ENCODE measurements at regions not wholly inside any gene's neighbourhood (a gene's known extent, or its start where the extent isn't known, plus 50 kb on each side); places are given as distances from the start of the nearest gene placed in this dataset.
"Not testable (repeated sequence)": the region's sequence is repeated elsewhere in the genome, so short reads cannot be mapped to it uniquely, and the experiment has no call there.

DNA sequence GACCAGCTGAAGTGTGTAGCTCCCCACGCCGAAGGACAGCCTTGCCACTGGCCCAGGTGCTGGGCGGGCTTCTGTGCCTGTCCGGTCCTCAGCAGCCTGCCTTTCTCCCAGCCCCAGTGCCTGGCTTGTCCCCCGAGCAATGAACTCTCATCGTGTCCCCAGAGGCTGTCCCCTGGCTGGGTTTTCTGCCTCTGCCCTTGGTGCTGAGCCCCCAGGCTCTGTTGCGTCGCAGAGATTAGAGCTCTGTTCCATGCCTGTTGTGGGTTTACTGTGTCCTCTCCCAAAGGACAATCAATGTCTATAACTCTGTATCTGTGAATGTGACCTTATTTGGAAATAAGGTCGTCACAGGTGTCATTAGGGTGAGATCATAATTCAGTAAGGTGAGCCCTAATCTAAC lies 226.1 kb upstream of the SHH start:
- TF ChIP-seq, protein P1, sequence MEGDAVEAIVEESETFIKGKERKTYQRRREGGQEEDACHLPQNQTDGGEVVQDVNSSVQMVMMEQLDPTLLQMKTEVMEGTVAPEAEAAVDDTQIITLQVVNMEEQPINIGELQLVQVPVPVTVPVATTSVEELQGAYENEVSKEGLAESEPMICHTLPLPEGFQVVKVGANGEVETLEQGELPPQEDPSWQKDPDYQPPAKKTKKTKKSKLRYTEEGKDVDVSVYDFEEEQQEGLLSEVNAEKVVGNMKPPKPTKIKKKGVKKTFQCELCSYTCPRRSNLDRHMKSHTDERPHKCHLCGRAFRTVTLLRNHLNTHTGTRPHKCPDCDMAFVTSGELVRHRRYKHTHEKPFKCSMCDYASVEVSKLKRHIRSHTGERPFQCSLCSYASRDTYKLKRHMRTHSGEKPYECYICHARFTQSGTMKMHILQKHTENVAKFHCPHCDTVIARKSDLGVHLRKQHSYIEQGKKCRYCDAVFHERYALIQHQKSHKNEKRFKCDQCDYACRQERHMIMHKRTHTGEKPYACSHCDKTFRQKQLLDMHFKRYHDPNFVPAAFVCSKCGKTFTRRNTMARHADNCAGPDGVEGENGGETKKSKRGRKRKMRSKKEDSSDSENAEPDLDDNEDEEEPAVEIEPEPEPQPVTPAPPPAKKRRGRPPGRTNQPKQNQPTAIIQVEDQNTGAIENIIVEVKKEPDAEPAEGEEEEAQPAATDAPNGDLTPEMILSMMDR (IDR thresholded peaks at IDR 0.05) = no peak
- Histone ChIP-seq H3K4me3 (no peak overlapping the region), H3K4me1 (no peaks in the 10 kb centered on the region), H3K27me3 (no peaks in the 10 kb centered on the region), H3K9me3 (no peaks in the 10 kb centered on the region), H3K36me3 (no peaks in the 10 kb centered on the region), H3K27ac (no peak overlapping the region)
- no peak for DNase-seq (ENCODE audit: low spot score in 2 of 2)
- intact Hi-C loops (cut with DNase I) = no loop called here

DNA sequence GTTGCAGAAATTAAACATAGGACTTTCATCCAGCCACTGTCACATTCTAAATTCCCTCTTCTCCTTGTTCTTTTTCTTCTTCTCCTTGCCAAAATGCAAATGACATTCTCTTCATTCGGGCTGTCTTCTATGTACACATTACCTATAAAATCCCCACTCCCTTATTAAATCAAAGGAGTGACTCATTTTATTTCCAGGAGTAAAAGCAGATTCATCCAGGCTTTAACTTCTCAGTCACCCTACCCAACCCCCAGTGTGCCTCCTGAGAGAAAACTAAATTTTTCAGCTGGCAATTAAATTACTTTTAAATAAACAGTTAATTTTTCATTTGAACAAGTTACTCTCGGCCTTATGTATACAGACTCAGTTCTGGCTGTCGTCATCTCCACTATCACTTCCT lies 223.9 kb upstream of the SHH start:
- Histone ChIP-seq H3K27me3 (no peaks in the 10 kb centered on the region), H3K4me3 (no peak overlapping the region), H3K4me1 (no peaks in the 10 kb centered on the region), H3K9me3 (no peaks in the 10 kb centered on the region), H3K27ac (no peak overlapping the region), H3K36me3 (no peaks in the 10 kb centered on the region)
- intact Hi-C loops (cut with DNase I) = no loop called here
- no peak for DNase-seq (ENCODE audit: low spot score in 2 of 2)
- TF ChIP-seq, protein P1 (IDR thresholded peaks at IDR 0.05) = no peak

DNA sequence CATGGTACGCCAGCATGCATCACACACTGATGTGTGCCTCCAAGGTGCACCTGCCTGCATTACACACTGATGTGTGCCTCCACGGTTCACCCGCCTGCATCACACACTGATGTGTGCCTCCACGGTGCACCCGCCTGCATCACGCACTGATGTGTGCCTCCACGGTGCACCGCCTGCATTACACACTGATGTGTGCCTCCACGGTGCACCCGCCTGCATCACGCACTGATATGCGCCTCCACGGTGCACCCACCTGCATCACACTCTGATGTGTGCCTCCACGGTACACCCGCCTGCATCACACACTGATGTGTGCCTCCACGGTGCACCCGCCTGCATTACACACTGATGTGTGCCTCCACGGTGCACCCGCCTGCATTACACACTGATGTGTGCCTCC lies 223.1 kb upstream of the SHH start:
- H3K4me1 ChIP-seq; DNase-seq (ENCODE audit: low spot score in 2 of 2); H3K36me3 ChIP-seq; H3K4me3 ChIP-seq; intact Hi-C loops (cut with DNase I); H3K27ac ChIP-seq; H3K27me3 ChIP-seq; H3K9me3 ChIP-seq: not testable (repeated sequence)

DNA sequence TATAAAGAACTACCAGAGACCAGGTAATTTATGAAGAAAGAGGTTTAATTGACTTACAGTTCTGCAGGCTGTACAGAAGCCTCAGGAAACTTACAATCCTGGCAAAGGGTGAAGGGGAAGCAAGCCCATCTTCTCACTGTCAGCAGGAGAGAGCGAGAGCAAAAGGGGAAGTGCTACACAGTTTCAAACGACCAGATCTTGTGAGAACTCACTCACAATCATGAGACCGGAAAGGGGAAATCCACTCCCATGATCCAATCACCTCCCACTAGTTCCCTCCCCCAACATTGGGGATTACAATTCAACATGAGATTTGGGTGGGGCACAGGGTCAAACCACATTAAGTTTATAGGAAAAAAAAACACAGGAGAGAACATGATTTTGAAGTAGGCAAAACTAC lies 222.1 kb upstream of the SHH start:
- DNase-seq (ENCODE audit: low spot score in 2 of 2) = no peak
- intact Hi-C loops (cut with DNase I) = no loop called here
- H3K4me1 ChIP-seq = no peaks in the 10 kb centered on the region
- H3K9me3 ChIP-seq = no peaks in the 10 kb centered on the region
- no peak overlapping the region for H3K27ac ChIP-seq
- H3K36me3 ChIP-seq = no peaks in the 10 kb centered on the region
- TF ChIP-seq, protein P1 (IDR thresholded peaks at IDR 0.05) = no peak
- no peak overlapping the region for H3K4me3 ChIP-seq
- no peaks in the 10 kb centered on the region for H3K27me3 ChIP-seq

DNA sequence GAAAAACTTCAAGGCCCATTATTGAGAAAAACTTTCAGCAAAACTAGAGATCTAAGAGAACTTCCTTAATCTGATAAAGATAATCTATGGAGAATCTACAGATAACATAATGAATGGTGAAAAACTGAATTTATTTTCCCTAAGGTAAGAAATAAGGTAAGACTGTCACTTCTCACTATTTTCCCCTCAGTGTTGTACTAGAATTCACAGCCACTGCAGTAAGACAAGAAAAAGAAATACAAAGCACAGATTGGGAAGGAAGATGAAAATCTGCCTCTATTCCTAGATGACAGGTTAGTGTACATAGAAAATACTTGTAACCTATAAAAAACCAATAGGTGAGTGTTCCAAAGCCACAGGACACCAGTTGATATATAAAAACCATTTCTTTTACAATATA lies 220.7 kb upstream of the SHH start:
- no peaks in the 10 kb centered on the region for H3K9me3 ChIP-seq
- H3K36me3 ChIP-seq = no peaks in the 10 kb centered on the region
- H3K27me3 ChIP-seq = no peaks in the 10 kb centered on the region
- no peaks in the 10 kb centered on the region for H3K4me1 ChIP-seq
- no peak for DNase-seq (ENCODE audit: low spot score in 2 of 2)
- intact Hi-C loops (cut with DNase I) = no loop called here
- TF ChIP-seq, protein P1 (IDR thresholded peaks at IDR 0.05) = no peak
- no peak overlapping the region for H3K4me3 ChIP-seq
- H3K27ac ChIP-seq = no peak overlapping the region

DNA sequence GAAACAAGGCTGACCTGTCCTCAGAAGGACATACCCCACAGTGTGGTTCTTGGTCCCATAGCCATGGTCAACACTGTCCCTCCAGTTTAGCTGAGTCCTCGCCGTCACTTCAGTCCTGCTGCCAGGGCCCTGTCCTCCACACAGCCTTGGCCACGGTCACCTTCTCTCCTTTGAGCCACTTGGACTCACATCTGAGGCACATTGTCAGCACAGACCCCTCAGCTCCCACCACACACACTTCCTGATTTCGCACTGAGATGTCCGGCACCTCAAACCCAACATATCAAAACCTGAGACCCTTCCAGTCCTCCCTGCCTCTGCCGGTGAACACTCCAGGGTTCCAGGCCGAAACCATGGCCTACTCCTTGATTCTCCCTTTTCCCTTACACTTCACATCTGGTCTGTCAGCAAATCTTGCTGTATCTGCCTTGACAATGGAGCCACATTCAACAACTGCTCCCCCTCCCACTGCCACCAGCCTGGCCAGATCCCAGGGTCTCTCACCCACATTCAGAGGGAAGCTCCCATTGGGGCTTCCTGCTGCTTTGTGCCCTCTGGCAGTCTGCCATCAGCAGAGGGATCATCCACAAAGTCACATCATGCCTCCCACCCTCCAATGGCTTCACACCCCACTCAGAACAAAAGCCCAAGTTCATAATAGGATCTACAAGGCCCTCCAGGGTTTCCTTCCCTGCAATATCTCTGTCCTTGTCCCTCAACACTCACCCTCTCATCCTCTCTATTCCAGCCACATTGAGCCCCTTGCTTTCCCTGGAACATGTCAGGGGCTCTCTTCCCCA lies 219.6 kb upstream of the SHH start:
- intact Hi-C loops (cut with DNase I) = no loop called here
- TF ChIP-seq, protein P1 (IDR thresholded peaks at IDR 0.05) = no peak
- no peak overlapping the region for H3K27ac ChIP-seq
- no peak for DNase-seq (ENCODE audit: low spot score in 2 of 2)
- H3K9me3 ChIP-seq = no peaks in the 10 kb centered on the region
- no peaks in the 10 kb centered on the region for H3K4me1 ChIP-seq
- H3K27me3 ChIP-seq = no peaks in the 10 kb centered on the region
- H3K4me3 ChIP-seq = no peak overlapping the region
- no peaks in the 10 kb centered on the region for H3K36me3 ChIP-seq
